Stimulated activated naive B cell treated with anti-CD40 and anti-IgM and Interleukin-4, amounts not matched to agents 10 μg/mL and 1 μg/mL and 100 μg/mL, for 72 hours (primary cell): ENCODE measurements at regions not wholly inside any gene's neighbourhood (a gene's known extent, or its start where the extent isn't known, plus 50 kb on each side); places are given as distances from the start of the nearest gene placed in this dataset.

ENCODE experiments used
- ATAC-seq, 2 donors: fragments of 150-1000 bp; cut with Tn5 transposase; replicated peaks; 2 replicates each; pipeline ENCODE4 v1.10.0; 2021; ENCODE audit warnings: moderate library complexity in 1 of 2
- DNase-seq: peaks from one replicate; pipeline ENCODE4 v3.0.0; 2021
- H3K27ac Mint-ChIP-seq: one replicate; pipeline ENCODE4 v1.8.0; 2022; ENCODE audit warnings: mild to moderate bottlenecking, mixed read lengths
- H3K27me3 Mint-ChIP-seq, 2 donors: one replicate each; pipeline ENCODE4 v1.8.0; 2022; ENCODE audit warnings: mixed read lengths in 2 of 2
- H3K36me3 Mint-ChIP-seq, 2 donors: one replicate each; pipeline ENCODE4 v1.8.0; 2022; ENCODE audit warnings: mixed read lengths in 2 of 2, mild to moderate bottlenecking in 1 of 2
- H3K4me1 Mint-ChIP-seq, 2 donors: one replicate each; pipeline ENCODE4 v1.8.0; 2022; ENCODE audit warnings: mixed read lengths in 2 of 2, mild to moderate bottlenecking in 1 of 2
- H3K4me3 Mint-ChIP-seq, 2 donors: one replicate each; pipeline ENCODE4 v1.8.0; 2022; ENCODE audit warnings: mild to moderate bottlenecking in 2 of 2, mixed read lengths in 2 of 2, moderate library complexity in 1 of 2
- H3K9me3 Mint-ChIP-seq, 2 donors: one replicate each; pipeline ENCODE4 v1.8.0; 2022; ENCODE audit warnings: mixed read lengths in 2 of 2, mild to moderate bottlenecking in 1 of 2

DNA sequence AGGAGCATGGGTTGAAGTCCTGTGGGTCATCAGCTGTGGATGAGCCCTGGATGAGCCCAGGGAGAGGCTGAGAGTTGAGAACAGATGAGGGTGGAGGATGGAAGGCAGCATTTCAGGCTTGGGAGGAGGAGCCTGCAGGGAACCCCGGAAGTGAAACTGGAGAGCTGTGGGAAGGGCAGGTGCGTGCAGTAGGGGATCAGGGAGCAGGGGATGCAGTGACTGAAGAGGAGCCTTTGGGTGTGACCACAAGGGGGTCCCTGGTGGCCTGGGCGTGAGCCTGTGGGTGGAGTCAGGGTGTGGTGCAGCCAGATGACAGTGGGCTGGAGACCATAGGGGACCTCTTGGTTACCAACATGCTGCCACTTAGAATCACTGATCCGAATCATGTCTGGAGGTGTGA is 115.5 kb downstream of the PAPOLA start:
- no peak overlapping the region for H3K27ac Mint-ChIP-seq
- ATAC-seq (no peak), DNase-seq (no peak)
- H3K27me3 Mint-ChIP-seq, result peaks cover 31 to 33% of the 10 kb centered on the region in 2 donors
- H3K36me3 Mint-ChIP-seq, result no peaks in the 10 kb centered on the region
- no peak overlapping the region for H3K4me3 Mint-ChIP-seq
- H3K9me3 Mint-ChIP-seq, result peaks cover 0 to 1% of the 10 kb centered on the region in 2 donors
- peaks cover 0 to 2% of the 10 kb centered on the region in 2 donors for H3K4me1 Mint-ChIP-seq

DNA sequence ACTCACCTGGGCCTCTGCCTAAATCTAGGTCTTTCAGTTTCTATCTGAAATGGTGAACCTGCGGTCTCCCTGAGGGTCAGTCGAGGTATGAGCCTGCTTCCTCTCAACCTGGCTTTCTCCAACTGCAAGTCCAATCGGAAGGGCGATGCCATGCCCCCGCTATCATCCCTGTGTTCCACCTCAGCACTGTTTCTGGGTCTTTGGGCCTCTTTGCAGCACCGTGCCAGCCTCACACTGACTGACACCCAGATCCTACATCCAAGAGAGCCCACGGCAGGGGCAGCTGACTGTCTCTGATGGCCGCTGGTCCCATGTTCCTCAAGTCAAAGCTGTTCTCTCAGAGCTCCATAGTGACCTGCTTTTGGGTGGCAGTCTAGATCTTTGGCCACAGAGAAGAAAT is 120.7 kb downstream of the PAPOLA start:
- Mint-ChIP-seq H3K36me3 (no peaks in the 10 kb centered on the region), H3K9me3 (no peaks in the 10 kb centered on the region), H3K27ac (no peak overlapping the region), H3K27me3 (peaks cover 0 to 20% of the 10 kb centered on the region in 2 donors), H3K4me1 (no peaks in the 10 kb centered on the region), H3K4me3 (no peak overlapping the region)
- no peak for DNase-seq
- no peak for ATAC-seq

DNA sequence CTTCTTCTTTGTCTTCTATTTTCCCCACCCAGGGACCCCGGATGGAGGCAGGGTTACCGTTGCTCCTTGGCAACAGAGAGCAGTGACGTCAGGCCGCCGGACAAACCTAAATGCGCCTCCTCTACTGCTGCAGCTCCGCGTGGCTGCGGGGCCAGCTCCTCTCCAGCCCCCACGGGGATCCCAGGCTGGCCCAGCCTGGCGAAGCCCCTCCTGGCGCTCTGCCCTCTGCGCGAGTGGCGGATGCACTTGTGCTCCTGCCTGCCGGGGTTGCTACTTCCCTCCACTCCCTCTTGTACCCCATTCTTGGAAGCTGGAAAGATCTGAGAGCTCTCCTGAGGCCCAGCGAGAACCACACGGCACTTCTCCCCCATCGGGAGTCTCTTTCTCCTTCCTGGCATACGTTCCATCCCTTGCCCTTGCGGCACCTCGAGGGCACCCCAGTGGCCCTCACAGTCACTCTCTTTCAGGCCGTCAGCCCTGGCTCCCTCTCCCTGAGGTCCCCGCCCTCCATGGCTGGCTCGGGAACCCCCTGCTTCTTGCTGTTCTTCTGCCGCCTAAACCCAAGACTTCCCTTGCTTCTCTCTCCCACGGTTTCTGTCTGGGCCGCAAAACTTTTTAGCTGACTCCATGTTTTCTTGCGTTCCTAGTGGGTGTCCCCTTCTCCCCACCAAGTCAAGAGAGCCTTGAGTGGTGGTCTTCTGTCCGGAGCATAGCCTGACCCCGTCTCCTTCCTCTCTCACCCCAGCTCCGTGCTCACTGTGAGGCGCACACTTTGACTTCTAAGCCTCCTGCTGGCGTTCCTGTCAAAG is 121.7 kb downstream of the PAPOLA start:
- no peak for ATAC-seq
- Mint-ChIP-seq H3K27me3 (peaks cover 0 to 20% of the 10 kb centered on the region in 2 donors), H3K4me1 (no peaks in the 10 kb centered on the region), H3K27ac (no peak overlapping the region), H3K36me3 (no peaks in the 10 kb centered on the region), H3K4me3 (no peak overlapping the region), H3K9me3 (no peaks in the 10 kb centered on the region)
- DNase-seq, result no peak

DNA sequence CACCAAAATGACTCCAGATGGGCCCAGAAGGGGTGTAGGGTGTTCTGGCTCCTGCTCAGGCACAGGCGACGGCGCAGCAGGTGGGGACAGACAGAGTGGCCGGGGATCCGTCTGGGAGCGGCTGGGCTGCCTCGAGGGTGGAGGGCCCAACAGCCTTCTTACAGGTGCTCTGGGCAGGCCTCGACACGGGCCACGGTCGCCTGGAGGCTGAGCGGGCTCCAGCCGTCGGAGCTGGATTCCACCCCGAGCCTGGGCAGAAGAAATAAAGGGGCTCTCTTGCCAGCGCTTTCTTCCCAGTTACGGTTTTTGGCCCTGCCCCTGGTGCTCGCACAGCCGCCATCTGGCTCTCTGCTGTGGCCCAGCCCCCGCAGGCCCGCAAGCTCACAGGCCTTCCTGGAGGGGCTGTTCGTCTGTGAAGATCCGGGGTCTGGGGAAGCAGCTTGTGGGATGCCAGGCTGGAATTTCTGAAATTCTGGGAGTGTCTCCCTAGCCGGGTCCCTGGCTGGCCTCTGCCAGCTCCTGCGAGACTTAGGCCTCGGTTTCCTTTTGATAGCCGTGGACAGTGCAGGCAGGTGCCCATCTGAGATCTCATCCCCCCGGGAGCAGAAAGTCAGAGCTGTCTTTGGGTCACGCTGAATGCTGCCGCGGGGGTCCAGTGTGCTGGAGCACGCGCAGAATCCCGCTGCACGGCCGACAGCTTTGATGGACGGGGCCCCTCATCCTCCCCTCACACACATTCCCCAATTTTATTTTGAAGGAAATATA is 122.7 kb downstream of the PAPOLA start:
- H3K36me3 Mint-ChIP-seq, result no peaks in the 10 kb centered on the region
- no peak overlapping the region for H3K4me3 Mint-ChIP-seq
- H3K27ac Mint-ChIP-seq, result no peak overlapping the region
- DNase-seq (no peak), ATAC-seq (no peak)
- no peaks in the 10 kb centered on the region for H3K9me3 Mint-ChIP-seq
- peaks cover 0 to 20% of the 10 kb centered on the region in 2 donors for H3K27me3 Mint-ChIP-seq
- no peaks in the 10 kb centered on the region for H3K4me1 Mint-ChIP-seq

DNA sequence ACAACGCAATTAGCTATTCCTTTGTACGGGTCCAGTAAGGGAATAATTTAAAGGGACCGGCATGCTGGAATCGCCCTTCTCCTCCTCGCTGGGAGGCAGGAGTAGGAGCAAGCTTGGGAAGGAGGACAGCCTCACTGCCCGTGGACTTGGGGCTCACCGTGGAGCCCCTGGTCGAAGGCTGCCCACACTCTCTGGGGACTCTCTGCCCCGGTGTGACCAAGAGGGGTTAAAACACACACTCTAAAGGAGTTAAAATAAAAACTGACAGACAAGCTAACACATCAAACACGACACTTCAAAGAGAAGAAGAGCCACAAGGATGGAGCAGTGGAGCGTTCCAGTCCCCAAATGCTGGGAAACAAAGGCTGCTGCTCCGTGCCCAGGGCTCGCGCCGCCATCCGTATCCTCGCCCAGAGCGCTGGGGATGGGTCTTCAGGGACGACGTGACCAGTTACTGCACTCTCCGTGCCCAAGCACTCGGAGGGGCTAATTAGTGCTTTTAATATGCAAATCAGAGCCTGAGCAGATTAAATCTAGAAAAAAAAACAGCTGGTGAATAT is 123.3 kb downstream of the PAPOLA start:
- no peaks in the 10 kb centered on the region for H3K4me1 Mint-ChIP-seq
- no peaks in the 10 kb centered on the region for H3K36me3 Mint-ChIP-seq
- peaks cover 0 to 20% of the 10 kb centered on the region in 2 donors for H3K27me3 Mint-ChIP-seq
- DNase-seq, result no peak
- no peak overlapping the region for H3K27ac Mint-ChIP-seq
- ATAC-seq, result no peak
- H3K9me3 Mint-ChIP-seq, result no peaks in the 10 kb centered on the region
- no peak overlapping the region for H3K4me3 Mint-ChIP-seq

DNA sequence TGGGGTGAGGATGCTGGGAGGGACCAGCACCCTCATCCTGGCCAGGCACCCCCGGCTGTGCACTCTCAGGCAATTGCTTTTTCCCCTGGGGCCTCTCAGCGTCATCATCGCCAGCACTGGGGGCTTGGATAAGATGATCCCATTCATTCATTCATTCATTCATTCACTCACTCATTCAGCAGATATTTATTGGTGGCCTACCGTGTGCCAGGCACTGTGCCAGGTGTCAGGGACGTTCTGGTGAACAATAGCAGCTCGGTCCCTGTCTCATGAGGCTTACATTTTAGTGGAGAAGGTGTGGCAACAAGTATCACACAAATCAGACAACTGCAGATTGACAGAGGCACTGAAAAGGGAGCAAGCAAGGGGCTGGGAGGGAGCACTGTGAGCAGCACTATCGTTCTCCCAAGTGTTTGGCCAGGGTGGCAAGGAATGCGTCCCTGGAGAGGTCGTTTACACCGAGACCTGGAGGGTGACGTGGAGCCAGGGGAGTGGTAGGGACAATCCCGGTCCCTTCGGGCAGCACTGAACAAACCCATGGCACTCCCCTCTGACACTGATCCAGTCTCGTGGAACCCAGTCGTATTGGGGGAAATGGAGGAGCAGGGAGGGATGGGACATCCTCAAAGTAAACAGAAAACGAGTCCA is 124.1 kb downstream of the PAPOLA start:
- ATAC-seq, result no peak
- Mint-ChIP-seq H3K4me1 (no peaks in the 10 kb centered on the region), H3K4me3 (no peak overlapping the region), H3K36me3 (no peaks in the 10 kb centered on the region), H3K27me3 (peaks cover 0 to 17% of the 10 kb centered on the region in 2 donors), H3K9me3 (no peaks in the 10 kb centered on the region), H3K27ac (no peak overlapping the region)
- no peak for DNase-seq

DNA sequence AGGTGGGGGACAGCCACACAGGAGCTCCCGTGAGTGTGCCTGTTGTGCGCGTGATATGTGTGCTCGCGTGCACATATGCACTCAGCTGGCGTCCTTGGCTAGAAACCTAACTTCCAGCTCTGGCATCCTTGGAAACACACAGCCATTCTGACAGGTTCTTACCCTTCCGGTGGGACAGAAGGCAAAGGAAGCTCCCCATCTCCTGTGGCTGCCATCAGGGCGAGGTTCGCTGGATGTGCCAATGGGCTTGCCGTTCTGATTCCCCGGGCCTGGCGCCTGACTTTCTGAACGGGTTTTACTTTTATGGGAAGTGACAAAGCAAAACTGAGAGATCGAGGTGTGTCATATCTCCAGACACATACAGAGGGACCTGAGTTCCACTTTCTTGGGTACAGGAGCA is 124.7 kb downstream of the PAPOLA start:
- H3K27me3 Mint-ChIP-seq, result peaks cover 0 to 17% of the 10 kb centered on the region in 2 donors
- no peaks in the 10 kb centered on the region for H3K4me1 Mint-ChIP-seq
- no peaks in the 10 kb centered on the region for H3K36me3 Mint-ChIP-seq
- no peak for ATAC-seq
- no peak overlapping the region for H3K4me3 Mint-ChIP-seq
- H3K9me3 Mint-ChIP-seq, result no peaks in the 10 kb centered on the region
- DNase-seq, result no peak
- H3K27ac Mint-ChIP-seq, result no peak overlapping the region

DNA sequence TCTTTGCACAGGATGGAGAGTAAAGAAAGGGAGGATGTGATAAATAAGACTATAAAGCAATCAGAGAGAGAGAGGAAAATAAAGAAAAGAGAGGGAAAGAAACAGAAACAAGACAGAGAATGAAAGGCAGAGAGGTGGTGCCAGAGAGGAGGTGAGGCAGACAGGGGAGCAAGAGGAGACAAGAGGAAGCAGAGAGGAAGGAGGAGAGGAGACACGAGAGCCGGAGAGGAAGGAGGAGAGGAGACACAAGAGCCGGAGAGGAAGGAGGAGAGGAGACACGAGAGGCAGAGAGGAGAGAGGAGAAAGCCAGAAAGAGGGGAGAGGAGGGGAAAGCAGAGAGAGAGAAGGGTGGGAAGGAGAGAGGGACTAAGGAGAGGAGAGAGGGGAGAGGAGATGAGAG is 125.2 kb downstream of the PAPOLA start:
- Mint-ChIP-seq H3K4me3 (no peak overlapping the region), H3K27ac (no peak overlapping the region), H3K36me3 (no peaks in the 10 kb centered on the region), H3K4me1 (no peaks in the 10 kb centered on the region), H3K27me3 (peaks cover 0 to 17% of the 10 kb centered on the region in 2 donors), H3K9me3 (no peaks in the 10 kb centered on the region)
- DNase-seq, result no peak
- ATAC-seq, result no peak

DNA sequence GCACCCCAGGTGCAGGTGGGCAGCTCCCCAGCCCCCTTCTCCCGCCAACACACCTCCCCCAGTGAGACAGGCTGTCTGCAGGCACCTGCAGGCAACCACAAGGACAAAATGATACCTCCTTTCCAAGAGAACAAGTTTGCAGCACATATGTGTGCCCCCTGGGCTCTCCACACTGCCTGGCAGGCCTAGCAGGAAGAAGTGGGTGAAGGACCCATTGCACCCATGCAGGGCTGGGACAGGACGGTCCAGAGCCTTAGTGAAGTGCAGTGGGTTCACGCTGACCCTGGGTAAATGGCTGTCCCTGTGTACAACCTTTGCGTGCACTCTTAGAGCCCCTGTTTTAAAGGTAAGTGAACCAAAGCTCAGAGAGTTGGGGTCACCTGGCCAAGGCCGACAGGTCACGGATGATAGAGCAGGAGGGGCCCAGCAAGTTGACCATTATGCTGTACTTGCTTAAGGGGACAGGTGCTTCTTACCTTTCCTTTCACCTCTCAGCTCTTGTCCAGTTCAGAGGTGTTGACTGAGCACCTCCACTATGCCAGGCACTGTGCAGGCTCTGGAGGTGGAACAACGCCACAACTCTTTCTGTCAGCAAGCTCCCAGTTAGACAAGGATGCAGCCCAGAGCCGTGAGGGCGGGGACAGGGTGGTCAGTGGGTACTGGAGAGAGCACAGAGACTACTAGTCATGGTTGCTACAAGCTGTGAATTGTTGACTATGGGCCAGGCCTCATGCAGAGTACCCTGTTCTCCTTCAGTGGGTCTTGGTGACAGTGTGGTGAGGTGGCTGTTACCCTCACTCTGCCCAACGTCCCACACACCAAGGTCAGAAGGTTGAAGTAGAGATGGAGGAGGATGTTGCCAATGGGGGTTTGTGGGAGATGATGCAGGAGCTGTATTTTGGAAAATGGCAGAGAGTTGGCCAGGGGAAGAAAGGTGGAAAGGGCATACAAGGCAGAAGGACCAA is 125.9 kb downstream of the PAPOLA start:
- ATAC-seq (no peak), DNase-seq (no peak)
- Mint-ChIP-seq H3K36me3 (no peaks in the 10 kb centered on the region), H3K4me3 (no peak overlapping the region), H3K27ac (no peak overlapping the region), H3K4me1 (no peaks in the 10 kb centered on the region), H3K27me3 (peaks cover 0 to 13% of the 10 kb centered on the region in 2 donors), H3K9me3 (no peaks in the 10 kb centered on the region)

DNA sequence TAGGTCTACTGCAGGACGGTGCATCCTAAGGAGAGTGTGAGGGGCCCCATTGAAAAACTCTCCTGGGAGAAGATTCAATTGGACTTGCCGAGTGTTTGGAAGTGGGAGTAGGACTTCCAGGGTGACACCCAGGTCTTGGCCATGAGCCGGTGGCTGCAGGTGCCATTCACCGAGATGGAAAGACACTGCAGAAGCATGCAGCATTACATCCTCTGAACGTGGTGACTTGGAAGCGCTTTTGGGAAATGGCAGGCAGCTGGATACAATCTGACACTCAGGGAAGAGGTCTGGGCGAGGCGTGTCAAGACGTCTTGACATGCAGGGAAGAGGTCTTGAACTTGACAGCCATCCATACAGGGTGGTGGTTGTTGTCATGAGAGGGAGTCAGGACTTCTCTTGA is 126.9 kb downstream of the PAPOLA start:
- ATAC-seq, result no peak
- DNase-seq, result no peak
- Mint-ChIP-seq H3K27ac (no peak overlapping the region), H3K27me3 (peaks cover 0 to 8% of the 10 kb centered on the region in 2 donors), H3K4me1 (no peaks in the 10 kb centered on the region), H3K4me3 (no peak overlapping the region), H3K9me3 (no peaks in the 10 kb centered on the region), H3K36me3 (no peaks in the 10 kb centered on the region)

DNA sequence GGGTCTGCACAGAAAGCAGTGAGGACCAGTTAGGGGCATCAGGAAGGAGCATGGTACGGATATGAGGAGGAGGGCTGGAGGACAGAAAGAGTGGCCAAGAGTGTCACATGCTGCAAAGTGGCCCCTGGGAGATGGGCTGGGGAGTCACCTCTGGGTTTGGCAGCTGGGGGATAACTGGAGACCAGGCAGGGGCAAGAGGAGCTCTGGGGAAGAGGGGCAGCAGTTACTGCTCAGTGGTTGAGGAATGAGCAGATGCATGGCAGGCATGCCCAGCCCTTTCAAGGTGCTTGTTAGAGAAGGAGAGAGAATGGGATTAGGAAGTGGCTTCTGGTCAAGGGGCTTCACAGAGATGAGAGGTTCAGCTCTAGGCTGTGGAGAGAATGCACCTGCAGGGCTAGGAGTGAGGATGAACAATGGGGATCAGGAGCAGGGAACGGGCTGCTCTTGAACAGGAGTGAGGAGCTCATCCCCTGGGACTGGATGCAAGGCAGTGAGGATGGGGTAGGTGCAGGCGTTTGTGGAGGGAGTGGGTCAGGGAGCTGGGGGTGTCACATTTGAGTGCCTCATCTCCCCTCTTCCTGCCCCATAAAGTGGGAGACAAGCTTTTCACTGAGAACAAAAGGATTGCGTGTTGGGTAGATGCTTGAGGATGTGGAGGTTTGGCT is 127.5 kb downstream of the PAPOLA start:
- Mint-ChIP-seq H3K36me3 (no peaks in the 10 kb centered on the region), H3K9me3 (no peaks in the 10 kb centered on the region), H3K4me3 (no peak overlapping the region), H3K27ac (no peak overlapping the region), H3K27me3 (peaks cover 0 to 5% of the 10 kb centered on the region in 2 donors), H3K4me1 (no peaks in the 10 kb centered on the region)
- ATAC-seq (no peak), DNase-seq (no peak)

DNA sequence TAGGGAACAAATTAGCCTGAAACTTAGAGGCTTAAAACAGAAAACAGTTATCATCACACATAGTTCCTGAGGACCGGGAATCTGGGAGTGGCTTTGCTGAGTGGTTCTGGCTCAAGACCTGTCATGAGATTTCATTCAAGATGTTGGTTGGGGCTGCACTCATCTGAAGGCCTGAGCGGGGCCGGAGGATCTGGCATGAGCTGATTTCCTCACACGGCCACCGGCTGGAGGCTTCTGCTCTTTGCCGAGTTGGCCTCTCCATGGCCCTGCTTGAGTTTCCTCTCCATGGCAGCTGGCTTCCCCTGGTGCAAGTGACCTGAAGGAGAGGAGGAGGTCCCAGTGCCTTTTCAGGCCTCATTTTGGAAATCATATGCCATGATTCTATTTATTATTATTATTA is 128.1 kb downstream of the PAPOLA start:
- DNase-seq (no peak), ATAC-seq (no peak)
- no peaks in the 10 kb centered on the region for H3K9me3 Mint-ChIP-seq
- no peaks in the 10 kb centered on the region for H3K4me1 Mint-ChIP-seq
- peaks cover 0 to 5% of the 10 kb centered on the region in 2 donors for H3K27me3 Mint-ChIP-seq
- H3K36me3 Mint-ChIP-seq, result no peaks in the 10 kb centered on the region
- H3K4me3 Mint-ChIP-seq, result no peak overlapping the region
- no peak overlapping the region for H3K27ac Mint-ChIP-seq

DNA sequence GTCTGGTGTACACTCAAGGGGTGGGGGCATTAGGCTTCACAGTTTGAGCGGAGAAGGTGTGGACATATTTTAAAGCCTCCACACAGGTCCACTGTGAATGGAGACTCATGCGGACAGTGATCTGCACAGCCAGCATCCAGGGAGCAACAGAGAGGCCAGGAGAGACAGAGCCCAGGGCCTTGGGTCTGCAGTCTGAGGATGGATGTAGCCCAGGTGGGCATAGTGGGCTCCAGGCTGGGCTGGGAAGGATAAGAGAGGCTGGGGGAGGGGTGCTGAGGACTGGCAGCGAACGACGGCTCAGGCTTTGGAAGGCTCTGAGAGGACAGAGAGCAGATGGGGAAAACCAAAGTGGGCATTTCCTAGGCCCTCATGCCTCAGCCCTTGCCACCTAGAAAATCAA is 128.8 kb downstream of the PAPOLA start:
- Mint-ChIP-seq H3K9me3 (no peaks in the 10 kb centered on the region), H3K4me1 (no peaks in the 10 kb centered on the region), H3K4me3 (no peak overlapping the region), H3K27ac (no peak overlapping the region), H3K27me3 (peaks cover 0 to 4% of the 10 kb centered on the region in 2 donors), H3K36me3 (no peaks in the 10 kb centered on the region)
- DNase-seq (no peak), ATAC-seq (no peak)
